ENCODE measurements at regions not wholly inside any gene's neighbourhood (a gene's known extent, or its start where the extent isn't known, plus 50 kb on each side); places are given as distances from the start of the nearest gene placed in this dataset.

GRCh38 chr9:119903851-119904250 lies 534.6 kb upstream of the BRINP1 start:
- Histone ChIP-seq H3K79me2 (ENCODE audit: control insufficient read depth, insufficient read depth, low read length) (no peaks in the 10 kb centered on the region), H3K9me3 (replicated peaks; ENCODE audit: control insufficient read depth, insufficient read depth, low read length) (no peaks in the 10 kb centered on the region), H3K4me3 (replicated peaks in 1 of 3; ENCODE audit: insufficient read depth in 1 of 3, low read depth in 1 of 3, low read length in 3 of 3) (no peak overlapping the region), H3K4me2 (ENCODE audit: insufficient read depth, low read length) (no peak overlapping the region), H3K9me1 (replicated peaks; ENCODE audit: control insufficient read depth, extremely low read depth, insufficient read depth, low read length) (no peaks in the 10 kb centered on the region), H2AFZ (ENCODE audit: low read depth, low read length) (no peak overlapping the region), H3K27me3 (ENCODE audit: control insufficient read depth in 2 of 2, insufficient read depth in 2 of 2, low read length in 2 of 2) (no peaks in the 10 kb centered on the region), H3K36me3 (ENCODE audit: control insufficient read depth in 2 of 2, extremely low read depth in 1 of 2, insufficient read depth in 2 of 2, low read length in 2 of 2) (no peaks in the 10 kb centered on the region), H3K4me1 (ENCODE audit: control insufficient read depth, extremely low read depth, insufficient read depth, low read length) (no peaks in the 10 kb centered on the region), H3K9ac (replicated peaks; ENCODE audit: extremely low read depth, insufficient read depth, low read length) (no peak overlapping the region), H4K20me1 (replicated peaks; ENCODE audit: control insufficient read depth, extremely low read depth, insufficient read depth, low read length) (no peaks in the 10 kb centered on the region), H3K27ac (ENCODE audit: insufficient read depth, low read depth, low read length) (no peak overlapping the region)
- CTCF ChIA-PET = no interaction called here
- intact Hi-C loops (cut with micrococcal nuclease) (no loop called here), dilution Hi-C loops (cut with MboI; ENCODE audit: extremely low pct_ligation_motif_present, low sequenced_read_pairs) (no loop called here)
- BruUV-seq (replicated peaks) = no TSS peak
- POLR2A ChIA-PET = no interaction called here
- TF ChIP-seq POLR2AphosphoS5 (IDR thresholded peaks at IDR 0.05; ENCODE audit: insufficient read depth, low read depth, low read length) = no peak
- no peak for TF ChIP-seq FOS (IDR thresholded peaks at IDR 0.05; ENCODE audit: borderline replicate concordance, insufficient read depth, low read length)
- no peak for TF ChIP-seq GATA2 (IDR thresholded peaks at IDR 0.05; ENCODE audit: insufficient read depth, insufficient read length, low read depth, low read length)
- no peak for TF ChIP-seq CTCF (IDR thresholded peaks at IDR 0.05; ENCODE audit: extremely low read depth in 1 of 2, insufficient read depth in 1 of 2, low read depth in 1 of 2, low read length in 2 of 2)
- no peak for TF ChIP-seq EZH2 (IDR thresholded peaks at IDR 0.05; ENCODE audit: borderline replicate concordance, low read depth, low read length, severe bottlenecking)
- TF ChIP-seq JUN (IDR thresholded peaks at IDR 0.05; ENCODE audit: borderline replicate concordance, insufficient read depth, insufficient read length, low read depth) = no peak
- DNase-seq (ENCODE audit: low read depth, low spot score) (no peak), FAIRE-seq (no peak)

DNA sequence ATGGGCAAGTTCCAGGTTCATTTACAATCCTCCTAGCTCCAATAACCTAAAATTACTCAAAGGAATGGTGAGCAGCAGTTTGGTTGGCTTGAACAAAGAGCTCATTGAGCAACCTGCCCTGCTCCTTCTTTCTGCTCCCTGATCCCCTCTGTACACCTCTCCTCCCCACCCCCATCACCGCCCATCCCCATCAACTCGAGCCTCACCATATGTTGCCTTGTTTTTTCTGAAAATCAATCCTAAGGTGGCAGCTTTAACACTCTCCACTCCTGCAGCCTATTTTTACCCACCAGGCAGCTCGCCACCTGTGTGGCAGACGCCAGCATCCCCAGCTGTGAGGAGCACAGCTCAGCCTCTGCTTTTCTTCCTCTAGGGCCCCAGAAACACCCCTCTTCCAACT lies 533.4 kb upstream of the BRINP1 start:
- H3K9ac ChIP-seq (replicated peaks; ENCODE audit: extremely low read depth, insufficient read depth, low read length) = no peak overlapping the region
- no peaks in the 10 kb centered on the region for H3K9me1 ChIP-seq (replicated peaks; ENCODE audit: control insufficient read depth, extremely low read depth, insufficient read depth, low read length)
- intact Hi-C loops (cut with micrococcal nuclease) = no loop called here
- dilution Hi-C loops (cut with MboI; ENCODE audit: extremely low pct_ligation_motif_present, low sequenced_read_pairs) = no loop called here
- no peak overlapping the region for H3K4me3 ChIP-seq (replicated peaks in 1 of 3; ENCODE audit: insufficient read depth in 1 of 3, low read depth in 1 of 3, low read length in 3 of 3)
- H3K27ac ChIP-seq (ENCODE audit: insufficient read depth, low read depth, low read length) = no peak overlapping the region
- H4K20me1 ChIP-seq (replicated peaks; ENCODE audit: control insufficient read depth, extremely low read depth, insufficient read depth, low read length) = no peaks in the 10 kb centered on the region
- no peaks in the 10 kb centered on the region for H3K9me3 ChIP-seq (replicated peaks; ENCODE audit: control insufficient read depth, insufficient read depth, low read length)
- ChIA-PET POLR2A (no interaction called here), CTCF (no interaction called here)
- no TSS peak for BruUV-seq (replicated peaks)
- DNase-seq (ENCODE audit: low read depth, low spot score) = no peak
- H3K36me3 ChIP-seq (ENCODE audit: control insufficient read depth in 2 of 2, extremely low read depth in 1 of 2, insufficient read depth in 2 of 2, low read length in 2 of 2) = no peaks in the 10 kb centered on the region
- no peaks in the 10 kb centered on the region for H3K27me3 ChIP-seq (ENCODE audit: control insufficient read depth in 2 of 2, insufficient read depth in 2 of 2, low read length in 2 of 2)
- no peak overlapping the region for H2AFZ ChIP-seq (ENCODE audit: low read depth, low read length)
- FAIRE-seq = no peak
- H3K4me2 ChIP-seq (ENCODE audit: insufficient read depth, low read length) = no peak overlapping the region
- TF ChIP-seq POLR2AphosphoS5 (IDR thresholded peaks at IDR 0.05; ENCODE audit: insufficient read depth, low read depth, low read length) (no peak), JUN (IDR thresholded peaks at IDR 0.05; ENCODE audit: borderline replicate concordance, insufficient read depth, insufficient read length, low read depth) (no peak), POLR2A (IDR thresholded peaks at IDR 0.05; ENCODE audit: low read depth, low read length) (no peak), MYC (IDR thresholded peaks at IDR 0.05; ENCODE audit: low read depth, low read length) (no peak), FOS (IDR thresholded peaks at IDR 0.05; ENCODE audit: borderline replicate concordance, insufficient read depth, low read length) (no peak), CTCF (IDR thresholded peaks at IDR 0.05; ENCODE audit: extremely low read depth in 1 of 2, insufficient read depth in 1 of 2, low read depth in 1 of 2, low read length in 2 of 2) (no peak), EZH2 (IDR thresholded peaks at IDR 0.05; ENCODE audit: borderline replicate concordance, low read depth, low read length, severe bottlenecking) (no peak), GATA2 (IDR thresholded peaks at IDR 0.05; ENCODE audit: insufficient read depth, insufficient read length, low read depth, low read length) (no peak)
- TF ChIP-seq, protein P1, sequence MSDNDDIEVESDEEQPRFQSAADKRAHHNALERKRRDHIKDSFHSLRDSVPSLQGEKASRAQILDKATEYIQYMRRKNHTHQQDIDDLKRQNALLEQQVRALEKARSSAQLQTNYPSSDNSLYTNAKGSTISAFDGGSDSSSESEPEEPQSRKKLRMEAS (IDR thresholded peaks at IDR 0.05; ENCODE audit: insufficient read depth, insufficient read length) = no peak
- H3K4me1 ChIP-seq (ENCODE audit: control insufficient read depth, extremely low read depth, insufficient read depth, low read length) = no peaks in the 10 kb centered on the region
- no peaks in the 10 kb centered on the region for H3K79me2 ChIP-seq (ENCODE audit: control insufficient read depth, insufficient read depth, low read length)

All from endothelial cell of umbilical vein (primary cell).